ENCODE measurements at regions not wholly inside any gene's neighbourhood (a gene's known extent, or its start where the extent isn't known, plus 50 kb on each side); places are given as distances from the start of the nearest gene placed in this dataset.

- H4K20me1 ChIP-seq (ENCODE audit: insufficient read depth, low read length), result no peaks in the 10 kb centered on the region
- no peaks in the 10 kb centered on the region for H3K36me3 ChIP-seq (replicated peaks; ENCODE audit: low read depth, low read length)
- no peaks in the 10 kb centered on the region for H3K79me2 ChIP-seq (ENCODE audit: low read length)
- no peak overlapping the region for H2AFZ ChIP-seq (ENCODE audit: low read depth, low read length)
- H3K27me3 ChIP-seq (ENCODE audit: low read depth, low read length), result no peaks in the 10 kb centered on the region
- no peak overlapping the region for H3K4me2 ChIP-seq (ENCODE audit: low read length)
- H3K27ac ChIP-seq (ENCODE audit: low read length), result no peak overlapping the region
- H3K4me3 ChIP-seq (ENCODE audit: low read length), result no peak overlapping the region
- H3K4me1 ChIP-seq (ENCODE audit: low read length), result no peaks in the 10 kb centered on the region
- no peaks in the 10 kb centered on the region for H3K9me3 ChIP-seq (ENCODE audit: insufficient read depth, low read length)
- no peak for TF ChIP-seq CTCF (IDR thresholded peaks at IDR 0.05; ENCODE audit: low read depth, low read length)
- no peak for TF ChIP-seq EZH2phosphoT487 (IDR thresholded peaks at IDR 0.05; ENCODE audit: low read depth)
- no peak overlapping the region for H3K9ac ChIP-seq (ENCODE audit: low read length)
Observed at GRCh38 chr4:126603825-126604224, 1028.9 kb upstream of the INTU start.

- Histone ChIP-seq H3K4me2 (ENCODE audit: low read length) (no peak overlapping the region), H3K36me3 (replicated peaks; ENCODE audit: low read depth, low read length) (no peaks in the 10 kb centered on the region), H2AFZ (ENCODE audit: low read depth, low read length) (no peak overlapping the region), H3K27me3 (ENCODE audit: low read depth, low read length) (no peaks in the 10 kb centered on the region), H3K9ac (ENCODE audit: low read length) (no peak overlapping the region), H4K20me1 (ENCODE audit: insufficient read depth, low read length) (no peaks in the 10 kb centered on the region), H3K4me3 (ENCODE audit: low read length) (no peak overlapping the region), H3K79me2 (ENCODE audit: low read length) (no peaks in the 10 kb centered on the region), H3K9me3 (ENCODE audit: insufficient read depth, low read length) (no peaks in the 10 kb centered on the region), H3K4me1 (ENCODE audit: low read length) (no peaks in the 10 kb centered on the region), H3K27ac (ENCODE audit: low read length) (no peak overlapping the region)
- peak; percentile 82 for TF ChIP-seq CTCF (IDR thresholded peaks at IDR 0.05; ENCODE audit: low read depth, low read length)
- no peak for TF ChIP-seq EZH2phosphoT487 (IDR thresholded peaks at IDR 0.05; ENCODE audit: low read depth)
Observed at GRCh38 chr4:126604268-126604867, 1028.4 kb upstream of the INTU start.

- no peaks in the 10 kb centered on the region for H4K20me1 ChIP-seq (ENCODE audit: insufficient read depth, low read length)
- TF ChIP-seq CTCF (IDR thresholded peaks at IDR 0.05; ENCODE audit: low read depth, low read length), result no peak
- TF ChIP-seq EZH2phosphoT487 (IDR thresholded peaks at IDR 0.05; ENCODE audit: low read depth), result no peak
- no peaks in the 10 kb centered on the region for H3K27me3 ChIP-seq (ENCODE audit: low read depth, low read length)
- no peaks in the 10 kb centered on the region for H3K36me3 ChIP-seq (replicated peaks; ENCODE audit: low read depth, low read length)
- H3K9me3 ChIP-seq (ENCODE audit: insufficient read depth, low read length), result no peaks in the 10 kb centered on the region
- H2AFZ ChIP-seq (ENCODE audit: low read depth, low read length), result no peak overlapping the region
- no peak overlapping the region for H3K27ac ChIP-seq (ENCODE audit: low read length)
- H3K4me2 ChIP-seq (ENCODE audit: low read length), result no peak overlapping the region
- H3K9ac ChIP-seq (ENCODE audit: low read length), result no peak overlapping the region
- no peak overlapping the region for H3K4me3 ChIP-seq (ENCODE audit: low read length)
- no peaks in the 10 kb centered on the region for H3K4me1 ChIP-seq (ENCODE audit: low read length)
- H3K79me2 ChIP-seq (ENCODE audit: low read length), result no peaks in the 10 kb centered on the region
Observed at GRCh38 chr4:126610933-126611332, 1021.8 kb upstream of the INTU start.

GRCh38 chr4:126611900-126612299, 1020.9 kb upstream of the INTU start:
- Histone ChIP-seq H3K79me2 (ENCODE audit: low read length) (no peaks in the 10 kb centered on the region), H3K27me3 (ENCODE audit: low read depth, low read length) (no peaks in the 10 kb centered on the region), H2AFZ (ENCODE audit: low read depth, low read length) (no peak overlapping the region), H3K4me1 (ENCODE audit: low read length) (no peaks in the 10 kb centered on the region), H3K36me3 (replicated peaks; ENCODE audit: low read depth, low read length) (no peaks in the 10 kb centered on the region), H3K9me3 (ENCODE audit: insufficient read depth, low read length) (no peaks in the 10 kb centered on the region), H4K20me1 (ENCODE audit: insufficient read depth, low read length) (no peaks in the 10 kb centered on the region), H3K4me2 (ENCODE audit: low read length) (no peak overlapping the region), H3K27ac (ENCODE audit: low read length) (no peak overlapping the region), H3K9ac (ENCODE audit: low read length) (no peak overlapping the region), H3K4me3 (ENCODE audit: low read length) (no peak overlapping the region)
- TF ChIP-seq EZH2phosphoT487 (IDR thresholded peaks at IDR 0.05; ENCODE audit: low read depth), result no peak
